Nephron (organoid): ENCODE measurements at regions not wholly inside any gene's neighbourhood (a gene's known extent, or its start where the extent isn't known, plus 50 kb on each side); places are given as distances from the start of the nearest gene placed in this dataset.

Experiments
- H3K27ac Mint-ChIP-seq, 3 experiments: 2 replicates each; pipeline ENCODE4 v1.8.0; 2020; ENCODE audit warnings: mixed read lengths in 3 of 3, mild to moderate bottlenecking in 2 of 3, moderate library complexity in 1 of 3
- H3K27me3 Mint-ChIP-seq: 2 replicates; pipeline ENCODE4 v1.8.0; 2021; ENCODE audit warnings: low read depth, mild to moderate bottlenecking, moderate library complexity, mixed read lengths
- H3K36me3 Mint-ChIP-seq: 2 replicates; pipeline ENCODE4 v1.8.0; 2020; ENCODE audit warnings: low read depth, mixed read lengths
- H3K4me1 Mint-ChIP-seq: 2 replicates; pipeline ENCODE4 v1.8.0; 2020; ENCODE audit warnings: mixed read lengths
- H3K4me3 Mint-ChIP-seq, 3 experiments: 2 replicates each; pipeline ENCODE4 v1.8.0; 2020; ENCODE audit warnings: mild to moderate bottlenecking in 3 of 3, mixed read lengths in 3 of 3, moderate library complexity in 2 of 3
- H3K9me3 Mint-ChIP-seq: 2 replicates; pipeline ENCODE4 v1.8.0; 2020; ENCODE audit warnings: mixed read lengths
- TF ChIP-seq, protein P1 (sequence below), 3 experiments: fragments of 200-600 bp; sonication (generic); IDR thresholded peaks; one replicate each; pipeline ENCODE4 v1.5.0; 2021; ENCODE audit warnings: antibody characterized with exemption in 3 of 3; ENCODE audit not compliant: unreplicated experiment in 3 of 3

GRCh38 chr6:88236612-88237360 is 70.6 kb upstream of the CNR1 start:
- Mint-ChIP-seq H3K9me3 (peaks cover 15% of the 10 kb centered on the region), H3K27me3 (no peaks in the 10 kb centered on the region), H3K27ac (no peak overlapping the region), H3K36me3 (no peaks in the 10 kb centered on the region), H3K4me1 (no peaks in the 10 kb centered on the region), H3K4me3 (no peak overlapping the region)
- TF ChIP-seq, protein P1, sequence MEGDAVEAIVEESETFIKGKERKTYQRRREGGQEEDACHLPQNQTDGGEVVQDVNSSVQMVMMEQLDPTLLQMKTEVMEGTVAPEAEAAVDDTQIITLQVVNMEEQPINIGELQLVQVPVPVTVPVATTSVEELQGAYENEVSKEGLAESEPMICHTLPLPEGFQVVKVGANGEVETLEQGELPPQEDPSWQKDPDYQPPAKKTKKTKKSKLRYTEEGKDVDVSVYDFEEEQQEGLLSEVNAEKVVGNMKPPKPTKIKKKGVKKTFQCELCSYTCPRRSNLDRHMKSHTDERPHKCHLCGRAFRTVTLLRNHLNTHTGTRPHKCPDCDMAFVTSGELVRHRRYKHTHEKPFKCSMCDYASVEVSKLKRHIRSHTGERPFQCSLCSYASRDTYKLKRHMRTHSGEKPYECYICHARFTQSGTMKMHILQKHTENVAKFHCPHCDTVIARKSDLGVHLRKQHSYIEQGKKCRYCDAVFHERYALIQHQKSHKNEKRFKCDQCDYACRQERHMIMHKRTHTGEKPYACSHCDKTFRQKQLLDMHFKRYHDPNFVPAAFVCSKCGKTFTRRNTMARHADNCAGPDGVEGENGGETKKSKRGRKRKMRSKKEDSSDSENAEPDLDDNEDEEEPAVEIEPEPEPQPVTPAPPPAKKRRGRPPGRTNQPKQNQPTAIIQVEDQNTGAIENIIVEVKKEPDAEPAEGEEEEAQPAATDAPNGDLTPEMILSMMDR (IDR thresholded peaks at IDR 0.05; ENCODE audit: unreplicated experiment in 3 of 3), result no peak

DNA sequence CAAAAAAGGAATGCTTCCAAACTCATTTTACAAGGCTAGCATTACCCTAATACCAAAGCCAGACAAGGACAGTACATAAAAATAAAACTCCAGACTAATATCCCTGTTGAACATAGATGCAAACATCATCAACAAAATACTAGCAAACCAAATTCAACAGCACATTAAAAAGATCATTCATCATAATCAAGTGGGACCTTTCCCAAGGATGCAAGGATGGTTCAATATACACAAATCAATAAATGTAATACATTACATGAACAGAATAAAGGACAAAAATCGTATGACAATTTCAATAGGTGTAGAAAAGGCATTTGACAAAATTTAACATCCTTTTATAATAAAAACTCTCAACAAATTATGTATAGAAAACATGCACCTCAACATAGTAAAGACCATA is 66.6 kb upstream of the CNR1 start:
- peaks cover 35% of the 10 kb centered on the region for H3K9me3 Mint-ChIP-seq
- H3K36me3 Mint-ChIP-seq, result no peaks in the 10 kb centered on the region
- no peaks in the 10 kb centered on the region for H3K27me3 Mint-ChIP-seq
- TF ChIP-seq, protein P1 (IDR thresholded peaks at IDR 0.05; ENCODE audit: unreplicated experiment in 3 of 3), result no peak
- no peaks in the 10 kb centered on the region for H3K4me1 Mint-ChIP-seq
- H3K27ac Mint-ChIP-seq, result no peak overlapping the region
- no peak overlapping the region for H3K4me3 Mint-ChIP-seq

- H3K36me3 Mint-ChIP-seq, result no peaks in the 10 kb centered on the region
- peaks cover under 1% of the 10 kb centered on the region for H3K9me3 Mint-ChIP-seq
- TF ChIP-seq, protein P1 (IDR thresholded peaks at IDR 0.05; ENCODE audit: unreplicated experiment in 3 of 3), result no peak
- no peak overlapping the region for H3K27ac Mint-ChIP-seq
- H3K27me3 Mint-ChIP-seq, result no peaks in the 10 kb centered on the region
- no peak overlapping the region for H3K4me3 Mint-ChIP-seq
- no peaks in the 10 kb centered on the region for H3K4me1 Mint-ChIP-seq
Measured at GRCh38 chr6:88223298-88223697, 57.2 kb upstream of the CNR1 start.

GRCh38 chr6:88220493-88220892 is 54.3 kb upstream of the CNR1 start:
- TF ChIP-seq, protein P1 (IDR thresholded peaks at IDR 0.05; ENCODE audit: unreplicated experiment in 3 of 3), result no peak
- Mint-ChIP-seq H3K27ac (no peak overlapping the region), H3K9me3 (no peaks in the 10 kb centered on the region)

DNA sequence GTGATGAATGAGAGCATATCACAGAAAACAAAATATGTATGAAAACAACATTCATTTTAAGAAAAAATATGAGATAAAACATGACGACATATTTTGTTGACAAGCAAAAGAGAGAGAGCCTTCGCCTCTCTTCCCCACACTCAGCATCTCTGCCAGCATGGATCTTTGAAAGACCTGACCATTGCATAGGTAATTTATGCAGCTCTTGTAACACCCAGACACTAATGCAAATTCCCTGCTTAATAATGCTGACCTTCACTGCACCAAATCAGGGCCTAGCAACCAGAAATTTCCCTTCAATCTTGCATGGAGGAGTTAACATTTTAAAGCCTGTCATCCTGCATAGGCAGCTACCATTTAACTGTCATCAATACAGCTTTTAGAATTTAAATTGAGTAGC is 50.0 kb upstream of the CNR1 start:
- Mint-ChIP-seq H3K4me3 (no peak overlapping the region), H3K9me3 (no peaks in the 10 kb centered on the region), H3K4me1 (no peaks in the 10 kb centered on the region), H3K27me3 (peaks cover 3% of the 10 kb centered on the region), H3K36me3 (no peaks in the 10 kb centered on the region), H3K27ac (no peak overlapping the region)
- TF ChIP-seq, protein P1 (IDR thresholded peaks at IDR 0.05; ENCODE audit: unreplicated experiment in 3 of 3), result no peak

More at GRCh38 chr6:88220493-88220892, 54.3 kb upstream of the CNR1 start:
- Mint-ChIP-seq H3K27me3 (peaks cover 3% of the 10 kb centered on the region), H3K36me3 (no peaks in the 10 kb centered on the region), H3K4me3 (no peak overlapping the region), H3K4me1 (no peaks in the 10 kb centered on the region)
